Osteoblast (primary cell): ENCODE measurements at regions not wholly inside any gene's neighbourhood (a gene's known extent, or its start where the extent isn't known, plus 50 kb on each side); places are given as distances from the start of the nearest gene placed in this dataset. TPM values are rescaled to one million over a fixed set of nuclear protein-coding genes. Genes with fewer than 3 reads are reported as not detected.
"Not testable (repeated sequence)": the region's sequence is repeated elsewhere in the genome, so short reads cannot be mapped to it uniquely, and the experiment has no call there.

Experiments
- DNase-seq: peaks from one replicate; pipeline ENCODE4 v3.0.0; 2011; ENCODE audit warnings: low spot score, mixed read lengths; ENCODE audit not compliant: insufficient read length; ENCODE audit errors: missing footprints
- H2AFZ ChIP-seq: 2 replicates; pipeline ENCODE4 v1.6.0; 2011; ENCODE audit warnings: mild to moderate bottlenecking, low read length
- H3K27ac ChIP-seq: 2 replicates; pipeline ENCODE4 v1.5.1; 2011; ENCODE audit warnings: mild to moderate bottlenecking, low read depth, low read length, moderate library complexity
- H3K27me3 ChIP-seq: 2 replicates; pipeline ENCODE4 v1.6.0; 2012; ENCODE audit warnings: mild to moderate bottlenecking, control low read depth, inconsistent platforms, low read length, moderate library complexity; ENCODE audit not compliant: insufficient read depth
- H3K36me3 ChIP-seq: 2 replicates; pipeline ENCODE4 v1.5.1; 2011; ENCODE audit warnings: mild to moderate bottlenecking, low read length, control low read depth, moderate library complexity; ENCODE audit not compliant: insufficient read depth
- H3K4me1 ChIP-seq: 2 replicates; pipeline ENCODE4 v1.5.1; 2011; ENCODE audit warnings: mild to moderate bottlenecking, low read length, control low read depth, moderate library complexity; ENCODE audit not compliant: insufficient read depth
- H3K4me2 ChIP-seq: 2 replicates; pipeline ENCODE4 v1.6.0; 2011; ENCODE audit warnings: mild to moderate bottlenecking, low read length; ENCODE audit not compliant: insufficient read depth
- H3K4me3 ChIP-seq: fragments of 200-600 bp; sonication (generic); 3 replicates; pipeline ENCODE4 v1.5.1; 2012; ENCODE audit warnings: mild to moderate bottlenecking, low read length, inconsistent platforms; ENCODE audit not compliant: insufficient read depth
- H3K79me2 ChIP-seq: 2 replicates; pipeline ENCODE4 v1.6.0; 2012; ENCODE audit warnings: mild to moderate bottlenecking, low read length, control low read depth, inconsistent platforms; ENCODE audit not compliant: insufficient read depth
- H3K9me3 ChIP-seq: 2 replicates; pipeline ENCODE4 v1.5.1; 2011; ENCODE audit warnings: low read depth, low read length, control low read depth
- H4K20me1 ChIP-seq: 2 replicates; pipeline ENCODE4 v1.6.0; 2012; ENCODE audit warnings: mild to moderate bottlenecking, low read length, control low read depth; ENCODE audit not compliant: insufficient read depth
- small RNA-seq: library from RNA; depleted of rRNA; stranded (forward); fragments of <200 nt; gene quantifications from one replicate; pipeline ENCODE3, GENCODE V24; 2012

- H3K9me3 ChIP-seq, H3K4me2 ChIP-seq, H3K27ac ChIP-seq, H3K79me2 ChIP-seq, H3K4me1 ChIP-seq, H3K4me3 ChIP-seq, DNase-seq, H3K36me3 ChIP-seq, H2AFZ ChIP-seq, H3K27me3 ChIP-seq, H4K20me1 ChIP-seq: not testable (repeated sequence)
Observed at GRCh38 chr16:33816328-33816944, 357.0 kb downstream of the TP53TG3F start.

DNA sequence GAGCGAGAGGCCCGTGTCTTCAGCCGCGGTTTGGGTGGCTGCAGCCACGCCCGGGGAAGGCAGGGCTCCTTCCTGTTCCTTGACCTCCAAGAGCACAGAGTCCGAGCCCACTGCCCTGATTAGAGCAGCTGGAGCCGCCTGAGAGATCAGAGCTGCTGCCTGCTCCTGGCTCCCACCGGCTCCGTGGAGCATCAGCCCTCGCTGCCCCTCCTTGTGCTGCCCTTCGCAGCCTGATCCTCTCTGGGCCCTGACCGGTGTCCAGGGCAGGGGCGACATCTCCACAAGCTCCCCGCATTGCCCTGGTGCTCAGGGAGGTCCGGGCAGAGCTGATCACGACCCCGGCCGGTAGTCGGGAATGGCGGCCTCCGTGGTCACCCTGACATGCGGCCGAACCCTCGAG lies 365.3 kb downstream of the TP53TG3F start:
- not testable (repeated sequence) for H3K4me1 ChIP-seq, H3K4me2 ChIP-seq, H3K79me2 ChIP-seq, H3K9me3 ChIP-seq, H3K27ac ChIP-seq, H3K27me3 ChIP-seq, H3K36me3 ChIP-seq, DNase-seq, H2AFZ ChIP-seq, H3K4me3 ChIP-seq, H4K20me1 ChIP-seq

DNA sequence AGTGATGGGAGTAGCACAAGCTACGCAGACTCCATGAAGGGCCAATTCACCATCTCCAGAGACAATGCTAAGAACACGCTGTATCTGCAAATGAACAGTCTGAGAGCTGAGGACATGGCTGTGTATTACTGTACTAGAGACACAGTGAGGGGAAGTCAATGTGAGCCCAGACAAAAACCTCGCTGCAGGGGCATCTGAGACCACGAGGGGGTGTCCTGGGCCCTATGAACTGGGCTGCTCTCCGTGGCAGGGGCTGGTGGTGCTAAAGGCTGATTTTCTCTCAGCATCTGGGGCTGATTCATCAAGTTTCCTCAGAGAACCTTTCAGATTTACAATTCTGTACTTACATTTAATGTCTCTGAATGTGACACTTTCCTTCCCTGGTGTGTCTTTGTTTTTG lies 368.1 kb downstream of the TP53TG3F start:
- H3K36me3 ChIP-seq, H3K4me2 ChIP-seq, H3K4me3 ChIP-seq, H3K27ac ChIP-seq, H3K4me1 ChIP-seq, H3K27me3 ChIP-seq, H3K79me2 ChIP-seq, DNase-seq, H2AFZ ChIP-seq, H3K9me3 ChIP-seq, H4K20me1 ChIP-seq: not testable (repeated sequence)

DNA sequence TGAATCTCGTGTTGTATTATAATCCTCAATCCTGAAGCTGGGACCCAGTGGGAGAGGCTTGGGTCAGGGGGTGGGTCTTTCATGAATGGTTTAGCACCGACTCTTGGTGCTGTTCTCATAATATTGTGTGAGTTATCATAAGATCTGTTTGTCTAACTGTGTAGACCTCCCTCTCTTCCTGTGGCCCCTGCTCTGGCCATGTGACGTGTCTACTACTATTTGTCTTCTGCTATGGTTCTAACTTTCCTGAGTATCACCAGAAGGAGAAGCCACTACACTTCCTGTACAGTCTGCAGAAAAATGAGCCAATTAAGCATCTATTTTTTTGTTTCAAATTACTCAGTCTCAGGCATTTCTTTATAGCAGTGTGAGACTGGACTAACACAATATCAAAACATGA lies 379.7 kb downstream of the TP53TG3F start:
- H3K4me2 ChIP-seq, DNase-seq, H3K4me1 ChIP-seq, H3K36me3 ChIP-seq, H3K79me2 ChIP-seq, H2AFZ ChIP-seq, H3K27ac ChIP-seq, H3K4me3 ChIP-seq, H4K20me1 ChIP-seq, H3K9me3 ChIP-seq, H3K27me3 ChIP-seq: not testable (repeated sequence)

DNA sequence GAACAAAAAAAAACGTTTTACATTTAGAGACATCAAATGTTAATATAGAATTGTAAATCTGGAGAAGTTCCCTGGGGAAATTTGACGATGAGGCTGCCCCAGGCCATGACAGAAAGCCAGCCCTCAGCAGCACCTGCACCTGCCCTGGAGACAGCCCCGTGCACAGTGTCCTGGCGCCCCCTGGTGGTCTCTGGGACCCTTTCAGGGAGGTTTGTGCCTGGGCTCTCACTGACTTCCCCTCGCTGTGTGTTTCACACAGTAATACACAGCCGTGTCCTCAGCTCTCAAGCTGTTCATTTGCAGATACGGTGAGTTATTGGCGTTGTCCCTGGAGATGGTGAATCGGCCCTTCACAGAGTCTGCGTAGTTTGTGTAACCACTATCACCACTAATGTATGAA lies 385.1 kb downstream of the TP53TG3F start:
- H3K27ac ChIP-seq, H3K9me3 ChIP-seq, DNase-seq, H3K27me3 ChIP-seq, H3K4me3 ChIP-seq, H3K4me2 ChIP-seq, H3K4me1 ChIP-seq, H2AFZ ChIP-seq, H3K79me2 ChIP-seq, H3K36me3 ChIP-seq, H4K20me1 ChIP-seq: not testable (repeated sequence)

Small RNA genes lying in the stretch of these regions (small RNA-seq; reads per million reads assigned to genes)
- not detected for gene AC136428.2
- not detected for gene ENPP7P13
